ENCODE measurements at regions not wholly inside any gene's neighbourhood (a gene's known extent, or its start where the extent isn't known, plus 50 kb on each side); places are given as distances from the start of the nearest gene placed in this dataset.
"Not testable (repeated sequence)": the region's sequence is repeated elsewhere in the genome, so short reads cannot be mapped to it uniquely, and the experiment has no call there.

DNA sequence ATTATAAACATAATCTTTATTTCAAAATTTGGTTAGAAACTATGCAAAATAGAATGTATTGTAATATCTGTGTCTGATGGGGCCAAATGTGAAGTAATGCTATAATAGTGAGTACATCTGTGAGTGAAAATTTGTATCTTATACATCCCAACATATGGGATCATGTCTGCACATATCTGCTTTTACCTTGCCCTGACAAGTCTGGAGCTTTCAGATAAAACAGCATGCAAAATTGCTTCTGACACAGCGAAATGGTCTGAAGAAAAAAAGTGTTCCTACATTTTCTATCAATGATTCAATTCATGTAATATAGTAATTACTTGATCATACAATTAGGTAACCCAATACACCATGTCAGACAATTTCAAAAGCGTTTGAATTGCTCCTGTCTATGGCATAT is 58.1 kb upstream of the P3H2 start:
- ATAC-seq, result no peak
- WGBS, 2 donors, result 71 to 87% methylated on average over 2 of the region's 2 CpGs
- DNase-seq, result no peak
- Histone ChIP-seq H3K9me3 (no peaks in the 10 kb centered on the region), H3K4me3 (no peak overlapping the region), H3K27me3 (no peaks in the 10 kb centered on the region), H3K4me1 (no peaks in the 10 kb centered on the region), H3K36me3 (replicated peaks in 1 of 2; ENCODE audit: insufficient read depth in 1 of 2, low read depth in 2 of 2) (no peaks in the 10 kb centered on the region), H3K27ac (no peak overlapping the region)
- TF ChIP-seq, protein P1, sequence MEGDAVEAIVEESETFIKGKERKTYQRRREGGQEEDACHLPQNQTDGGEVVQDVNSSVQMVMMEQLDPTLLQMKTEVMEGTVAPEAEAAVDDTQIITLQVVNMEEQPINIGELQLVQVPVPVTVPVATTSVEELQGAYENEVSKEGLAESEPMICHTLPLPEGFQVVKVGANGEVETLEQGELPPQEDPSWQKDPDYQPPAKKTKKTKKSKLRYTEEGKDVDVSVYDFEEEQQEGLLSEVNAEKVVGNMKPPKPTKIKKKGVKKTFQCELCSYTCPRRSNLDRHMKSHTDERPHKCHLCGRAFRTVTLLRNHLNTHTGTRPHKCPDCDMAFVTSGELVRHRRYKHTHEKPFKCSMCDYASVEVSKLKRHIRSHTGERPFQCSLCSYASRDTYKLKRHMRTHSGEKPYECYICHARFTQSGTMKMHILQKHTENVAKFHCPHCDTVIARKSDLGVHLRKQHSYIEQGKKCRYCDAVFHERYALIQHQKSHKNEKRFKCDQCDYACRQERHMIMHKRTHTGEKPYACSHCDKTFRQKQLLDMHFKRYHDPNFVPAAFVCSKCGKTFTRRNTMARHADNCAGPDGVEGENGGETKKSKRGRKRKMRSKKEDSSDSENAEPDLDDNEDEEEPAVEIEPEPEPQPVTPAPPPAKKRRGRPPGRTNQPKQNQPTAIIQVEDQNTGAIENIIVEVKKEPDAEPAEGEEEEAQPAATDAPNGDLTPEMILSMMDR (IDR thresholded peaks at IDR 0.05), result no peak
- no peak for TF ChIP-seq POLR2A (IDR thresholded peaks at IDR 0.05)
- intact Hi-C loops (cut with DNase I), result no loop called here

GRCh38 chr3:190176933-190177525 is 56.3 kb upstream of the P3H2 start:
- 80 to 92% methylated on average over 2 to 36 of the region's 39 CpGs for WGBS, 2 donors
- ATAC-seq; H3K27ac ChIP-seq; H3K36me3 ChIP-seq (replicated peaks in 1 of 2; ENCODE audit: insufficient read depth in 1 of 2, low read depth in 2 of 2); H3K4me3 ChIP-seq; H3K4me1 ChIP-seq; H3K9me3 ChIP-seq; DNase-seq; intact Hi-C loops (cut with DNase I); H3K27me3 ChIP-seq: not testable (repeated sequence)

- intact Hi-C loops (cut with DNase I); H3K4me3 ChIP-seq; H3K36me3 ChIP-seq (replicated peaks in 1 of 2; ENCODE audit: insufficient read depth in 1 of 2, low read depth in 2 of 2); H3K4me1 ChIP-seq; H3K27ac ChIP-seq; DNase-seq; H3K27me3 ChIP-seq; ATAC-seq; H3K9me3 ChIP-seq: not testable (repeated sequence)
- 75 to 91% methylated on average over 10 of the region's 10 CpGs for WGBS, 2 donors
Observed at GRCh38 chr3:190176106-190176505, 55.4 kb upstream of the P3H2 start.

DNA sequence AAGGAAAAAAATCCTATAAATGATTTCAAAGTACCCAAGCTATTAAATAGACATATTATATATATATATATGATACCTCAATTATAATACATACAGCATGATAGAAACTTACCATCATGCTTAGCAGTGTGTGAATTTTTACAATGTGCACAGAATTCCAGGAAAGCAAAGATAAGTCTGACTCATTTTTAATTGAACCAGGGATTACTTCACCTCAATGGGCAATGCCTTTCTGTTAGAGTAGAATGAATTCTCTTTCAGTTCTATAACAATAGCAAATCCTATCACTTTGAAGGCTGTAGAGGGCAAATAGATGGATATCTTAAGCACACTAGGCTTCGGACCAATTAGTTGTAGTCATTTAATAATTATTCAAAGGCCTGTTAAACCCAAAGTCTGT is 54.8 kb upstream of the P3H2 start:
- DNase-seq (no peak), ATAC-seq (no peak)
- no peaks in the 10 kb centered on the region for H3K27me3 ChIP-seq
- WGBS, 2 donors, result 46 to 83% methylated on average over 1 of the region's 1 CpG
- intact Hi-C loops (cut with DNase I), result no loop called here
- H3K36me3 ChIP-seq (replicated peaks in 1 of 2; ENCODE audit: insufficient read depth in 1 of 2, low read depth in 2 of 2), result no peaks in the 10 kb centered on the region
- H3K4me1 ChIP-seq, result no peaks in the 10 kb centered on the region
- no peaks in the 10 kb centered on the region for H3K9me3 ChIP-seq
- no peak overlapping the region for H3K27ac ChIP-seq
- no peak for TF ChIP-seq POLR2A (IDR thresholded peaks at IDR 0.05)
- TF ChIP-seq, protein P1 (IDR thresholded peaks at IDR 0.05), result no peak
- H3K4me3 ChIP-seq, result no peak overlapping the region

GRCh38 chr3:190174471-190174870 is 53.8 kb upstream of the P3H2 start:
- Histone ChIP-seq H3K27me3 (no peaks in the 10 kb centered on the region), H3K4me3 (no peak overlapping the region), H3K27ac (no peak overlapping the region), H3K4me1 (no peaks in the 10 kb centered on the region), H3K36me3 (replicated peaks in 1 of 2; ENCODE audit: insufficient read depth in 1 of 2, low read depth in 2 of 2) (no peaks in the 10 kb centered on the region), H3K9me3 (no peaks in the 10 kb centered on the region)
- no peak for ATAC-seq
- intact Hi-C loops (cut with DNase I), result no loop called here
- no peak for DNase-seq
- 42 to 50% methylated on average over 1 of the region's 1 CpG for WGBS, 2 donors
- TF ChIP-seq, protein P1 (IDR thresholded peaks at IDR 0.05), result no peak
- no peak for TF ChIP-seq POLR2A (IDR thresholded peaks at IDR 0.05)

DNA sequence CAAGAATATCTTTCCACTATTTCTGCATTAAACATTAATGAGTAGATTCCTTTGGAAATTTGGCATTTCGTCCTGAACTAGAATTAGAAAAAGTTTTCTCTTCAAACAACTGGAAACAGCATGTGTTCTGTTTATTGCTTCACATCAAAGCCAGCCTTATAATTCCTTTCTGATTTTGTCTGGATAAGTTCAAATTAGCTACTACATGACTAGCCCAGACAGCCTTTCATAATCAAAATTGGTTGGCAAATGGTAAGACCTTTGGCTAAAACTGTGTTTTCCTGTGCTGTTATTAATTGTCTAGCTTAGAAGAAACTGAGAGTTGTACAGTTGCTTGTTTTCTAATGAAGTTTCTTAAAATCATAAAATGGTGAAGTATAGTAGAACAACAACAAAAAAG is 52.7 kb upstream of the P3H2 start:
- no peaks in the 10 kb centered on the region for H3K9me3 ChIP-seq
- no peaks in the 10 kb centered on the region for H3K36me3 ChIP-seq (replicated peaks in 1 of 2; ENCODE audit: insufficient read depth in 1 of 2, low read depth in 2 of 2)
- H3K4me1 ChIP-seq, result no peaks in the 10 kb centered on the region
- H3K4me3 ChIP-seq, result no peak overlapping the region
- H3K27ac ChIP-seq, result no peak overlapping the region
- no peaks in the 10 kb centered on the region for H3K27me3 ChIP-seq
- WGBS, 2 donors, result 48 to 52% methylated on average over 1 of the region's 1 CpG
- intact Hi-C loops (cut with DNase I), result no loop called here
- DNase-seq (no peak), ATAC-seq (no peak)
- no peak for TF ChIP-seq POLR2A (IDR thresholded peaks at IDR 0.05)
- TF ChIP-seq, protein P1 (IDR thresholded peaks at IDR 0.05), result no peak
